ENCODE measurements at regions not wholly inside any gene's neighbourhood (a gene's known extent, or its start where the extent isn't known, plus 50 kb on each side); places are given as distances from the start of the nearest gene placed in this dataset.

- TF ChIP-seq ZNF274 (IDR thresholded peaks at IDR 0.05; ENCODE audit: low read depth, low read length) = no peak
These were observed 124.7 kb downstream of the CD24 start for GRCh38 chr6:106849676-106850332.

DNA sequence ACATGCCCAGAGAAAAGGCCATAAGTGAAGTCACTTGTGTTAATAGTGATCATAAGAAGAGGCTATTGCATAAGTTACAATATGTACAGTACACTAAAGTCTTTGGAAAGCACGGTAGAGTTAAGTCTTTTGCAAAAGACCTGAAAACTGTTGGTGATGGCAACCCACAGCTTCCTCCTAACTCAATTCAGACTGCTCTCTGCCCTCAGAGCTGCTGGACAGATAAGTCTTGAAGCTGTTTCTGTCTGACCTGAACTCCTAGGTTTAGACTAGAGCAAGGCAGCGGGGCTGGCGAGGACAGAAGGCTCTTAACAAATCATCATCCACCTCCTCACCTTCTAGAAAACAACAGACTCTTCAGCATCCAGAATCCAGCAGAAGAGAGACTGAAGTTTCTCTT is 125.4 kb downstream of the CD24 start:
- TF ChIP-seq ZNF274 (IDR thresholded peaks at IDR 0.05; ENCODE audit: low read depth, low read length) = no peak
- H3K4me3 ChIP-seq (ENCODE audit: low read length) = no peak overlapping the region

More at GRCh38 chr6:106849676-106850332, 124.7 kb downstream of the CD24 start:
- H3K4me3 ChIP-seq (ENCODE audit: low read length) = no peak overlapping the region

DNA sequence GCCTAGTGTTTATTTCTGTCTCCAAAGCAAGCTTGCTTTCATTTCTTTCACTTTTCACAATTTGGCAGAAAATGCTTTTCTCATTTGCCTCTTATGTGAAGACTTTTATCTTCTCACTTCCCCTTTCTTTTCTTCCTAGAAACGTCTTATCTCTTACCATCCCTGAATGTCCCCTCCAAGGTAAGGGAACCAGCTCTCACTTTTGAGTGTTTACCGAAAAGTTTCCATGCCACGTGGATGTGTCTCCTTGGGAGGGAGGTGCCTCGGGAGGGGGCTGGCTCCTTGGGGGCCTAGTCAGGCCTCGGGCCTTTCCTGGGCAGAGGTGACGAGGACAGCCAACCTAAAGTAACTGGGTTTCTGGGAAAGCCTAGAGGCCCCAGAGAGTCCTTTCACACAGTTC is 127.4 kb downstream of the CD24 start:
- no peak for TF ChIP-seq ZNF274 (IDR thresholded peaks at IDR 0.05; ENCODE audit: low read depth, low read length)
- no peak overlapping the region for H3K4me3 ChIP-seq (ENCODE audit: low read length)

- TF ChIP-seq ZNF274 (IDR thresholded peaks at IDR 0.05; ENCODE audit: low read depth, low read length) = no peak
- no peak overlapping the region for H3K4me3 ChIP-seq (ENCODE audit: low read length)
These were observed 129.6 kb downstream of the CD24 start for GRCh38 chr6:106844930-106845329.

DNA sequence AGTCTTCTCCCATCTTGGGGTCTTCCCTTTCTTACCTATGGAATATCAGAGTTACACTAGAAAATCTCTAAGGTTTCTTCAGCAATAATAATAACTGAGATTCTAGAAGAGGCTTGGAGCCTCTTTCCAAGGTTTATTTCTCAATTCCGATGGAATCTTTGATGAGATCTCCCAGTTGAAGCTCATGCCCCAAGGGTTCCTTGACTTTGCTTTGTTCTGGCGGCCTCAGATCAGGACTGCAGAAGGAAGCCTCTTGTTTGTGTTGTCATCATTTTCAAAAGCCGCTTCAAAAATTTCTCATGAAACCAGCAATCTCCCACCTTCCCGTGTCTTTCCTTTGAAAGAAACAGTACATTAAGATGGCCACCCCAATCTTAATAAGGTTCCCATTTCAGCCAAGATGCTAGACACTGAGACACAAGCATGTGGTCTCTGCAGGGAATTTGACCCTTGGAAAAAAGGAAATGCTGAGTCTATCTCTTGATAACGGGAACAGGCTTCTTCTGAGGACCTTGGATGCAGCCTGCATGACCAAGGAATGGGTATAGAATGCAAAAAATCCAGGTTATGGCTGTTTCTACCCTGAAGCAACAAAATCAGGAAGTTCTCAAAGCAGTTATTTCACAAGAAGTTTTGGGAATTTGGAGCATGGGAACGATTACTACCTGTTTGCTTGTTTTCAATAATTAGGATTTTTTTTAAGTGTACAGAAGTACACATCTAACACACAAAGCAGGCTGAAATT is 141.6 kb downstream of the CD24 start:
- no peak overlapping the region for H3K4me3 ChIP-seq (ENCODE audit: low read length)
- no peak for TF ChIP-seq ZNF274 (IDR thresholded peaks at IDR 0.05; ENCODE audit: low read depth, low read length)

DNA sequence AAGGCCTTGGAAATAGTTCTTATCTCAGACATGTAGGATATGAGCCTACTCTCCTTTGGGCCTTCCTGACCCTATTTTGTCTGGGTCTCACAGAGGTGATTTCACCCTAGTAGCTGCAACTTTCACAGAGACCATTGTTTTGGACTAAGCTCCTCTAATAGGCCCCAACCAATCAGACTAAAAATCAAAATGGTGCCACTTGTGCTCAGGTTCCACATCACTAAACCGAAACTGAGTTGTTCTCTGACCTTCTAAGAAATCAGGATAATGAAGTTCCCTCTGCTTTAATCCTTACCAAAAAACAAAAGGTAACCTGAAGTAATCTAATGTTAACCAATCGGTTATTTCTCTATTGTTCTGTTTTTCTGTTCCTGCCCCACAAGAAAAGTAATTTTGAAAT is 143.6 kb downstream of the CD24 start:
- H3K4me3 ChIP-seq (ENCODE audit: low read length) = no peak overlapping the region
- no peak for TF ChIP-seq ZNF274 (IDR thresholded peaks at IDR 0.05; ENCODE audit: low read depth, low read length)

DNA sequence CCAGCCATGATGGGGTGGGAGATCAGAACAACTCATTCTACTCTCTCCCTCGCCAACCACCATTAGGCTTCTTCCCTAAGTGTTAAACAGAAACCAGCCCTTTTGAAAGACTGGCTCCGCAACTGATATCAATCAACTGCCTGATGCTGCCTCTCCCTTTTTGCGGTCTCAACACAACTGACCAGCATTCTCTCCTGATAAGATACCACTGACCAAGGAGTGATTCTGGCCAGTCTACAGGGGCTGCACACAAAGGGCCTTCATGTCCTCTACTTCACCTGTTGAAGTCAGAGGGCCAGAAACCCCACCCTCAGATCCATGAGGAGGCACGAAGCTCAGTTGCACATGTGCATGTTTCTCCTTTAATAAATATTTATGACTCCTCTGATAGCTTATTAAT is 145.1 kb downstream of the CD24 start:
- TF ChIP-seq ZNF274 (IDR thresholded peaks at IDR 0.05; ENCODE audit: low read depth, low read length) = no peak
- H3K4me3 ChIP-seq (ENCODE audit: low read length) = no peak overlapping the region

DNA sequence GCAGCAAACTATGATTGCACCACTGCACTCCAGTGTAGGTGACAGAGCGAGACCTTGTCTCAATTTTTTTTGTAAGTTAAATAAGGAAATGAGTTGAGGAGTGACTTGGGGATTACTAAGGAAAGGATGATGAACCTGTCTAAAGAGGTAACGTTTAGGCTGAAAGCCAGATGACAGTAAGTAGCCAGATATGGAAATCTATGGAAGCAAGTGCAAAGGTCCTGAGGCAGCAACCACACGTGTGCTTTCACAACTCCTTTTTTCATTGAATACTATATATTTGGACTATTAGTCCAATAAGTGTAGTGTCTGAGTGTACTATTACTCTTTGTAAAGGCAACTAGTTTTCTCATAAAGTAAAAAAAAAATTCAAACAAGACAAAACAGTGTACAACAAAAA is 147.4 kb downstream of the CD24 start:
- no peak overlapping the region for H3K4me3 ChIP-seq (ENCODE audit: low read length)
- TF ChIP-seq ZNF274 (IDR thresholded peaks at IDR 0.05; ENCODE audit: low read depth, low read length) = no peak

DNA sequence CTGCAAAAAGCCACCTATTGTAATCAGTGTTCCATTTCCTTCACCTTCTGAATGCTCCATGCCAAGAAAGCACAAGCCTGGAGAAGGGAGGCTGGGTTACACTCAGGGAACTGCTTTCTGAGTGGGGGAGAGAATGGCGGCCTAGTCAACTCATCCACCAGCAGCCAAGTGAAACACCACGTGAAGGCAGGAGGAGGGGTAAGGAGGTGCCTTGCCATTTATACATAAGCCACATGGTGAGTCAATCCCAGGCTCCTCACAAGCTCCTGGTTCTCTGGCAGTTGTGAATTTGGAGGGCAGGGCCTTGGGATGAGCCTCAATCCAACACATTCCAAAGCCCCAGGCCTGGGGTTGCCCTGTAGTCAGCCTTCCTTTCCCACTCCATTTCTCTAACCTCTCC is 149.4 kb downstream of the CD24 start:
- no peak overlapping the region for H3K4me3 ChIP-seq (ENCODE audit: low read length)
- TF ChIP-seq ZNF274 (IDR thresholded peaks at IDR 0.05; ENCODE audit: low read depth, low read length) = no peak

DNA sequence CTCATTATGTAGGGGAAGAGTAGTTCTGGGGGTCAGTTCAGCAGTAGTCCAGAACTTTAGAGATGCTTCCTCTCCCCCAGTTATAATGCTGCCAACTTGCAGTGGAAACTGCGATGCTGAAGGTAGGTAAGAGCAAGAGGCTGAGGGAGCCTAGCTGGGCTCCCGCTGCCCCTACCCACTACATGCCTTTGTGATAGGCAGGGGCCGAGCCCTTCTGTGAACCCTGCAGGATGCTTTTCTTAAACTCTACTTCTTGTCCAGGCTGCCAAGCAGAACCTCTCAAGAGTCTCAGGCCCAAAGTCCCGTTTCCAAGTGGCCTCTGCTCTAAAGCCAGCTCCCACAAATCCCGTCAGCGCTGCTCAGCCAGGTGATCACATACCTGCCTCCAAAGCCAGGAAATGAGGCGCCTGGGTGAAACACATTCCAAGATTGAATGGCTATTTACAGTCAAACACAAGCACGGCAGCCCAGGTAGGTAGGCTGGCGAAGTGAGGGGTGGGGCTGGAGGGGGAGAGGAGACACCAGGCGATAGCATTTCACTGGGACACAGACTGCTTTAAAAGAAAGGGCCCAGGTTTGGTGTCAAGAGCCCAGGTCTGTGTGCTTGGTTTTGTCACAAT is 150.7 kb downstream of the CD24 start:
- H3K4me3 ChIP-seq (ENCODE audit: low read length) = no peak overlapping the region
- TF ChIP-seq ZNF274 (IDR thresholded peaks at IDR 0.05; ENCODE audit: low read depth, low read length) = no peak

DNA sequence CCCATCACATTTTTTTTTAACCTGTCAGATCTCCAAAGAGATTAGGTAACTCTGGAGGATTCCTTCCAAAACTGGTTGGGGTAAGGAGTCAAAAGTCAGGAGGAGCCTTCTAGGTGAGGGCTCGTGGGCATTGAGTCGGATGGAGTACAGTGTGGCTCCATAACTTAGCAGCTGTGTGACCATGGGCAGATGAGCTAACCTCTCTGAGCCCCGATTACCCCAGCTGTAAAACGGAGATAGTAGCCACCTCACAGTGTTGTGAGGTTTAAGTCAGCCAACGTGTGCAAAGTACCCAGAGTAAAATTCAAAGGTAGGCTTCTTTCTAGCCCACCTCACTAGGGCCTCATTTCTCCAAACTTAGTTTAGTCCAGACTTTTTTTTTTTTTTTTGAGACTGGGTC is 151.5 kb downstream of the CD24 start:
- no peak for TF ChIP-seq ZNF274 (IDR thresholded peaks at IDR 0.05; ENCODE audit: low read depth, low read length)
- H3K4me3 ChIP-seq (ENCODE audit: low read length) = no peak overlapping the region

- TF ChIP-seq ZNF274 (IDR thresholded peaks at IDR 0.05; ENCODE audit: low read depth, low read length) = no peak
These were observed 154.1 kb downstream of the CD24 start for GRCh38 chr6:106820412-106820852.

GRCh38 chr6:106811088-106811686 is 163.3 kb downstream of the CD24 start:
- TF ChIP-seq ZNF274 (IDR thresholded peaks at IDR 0.05; ENCODE audit: low read depth, low read length) = no peak

More at GRCh38 chr6:106820412-106820852, 154.1 kb downstream of the CD24 start:
- H3K4me3 ChIP-seq (ENCODE audit: low read length) = no peak overlapping the region

DNA sequence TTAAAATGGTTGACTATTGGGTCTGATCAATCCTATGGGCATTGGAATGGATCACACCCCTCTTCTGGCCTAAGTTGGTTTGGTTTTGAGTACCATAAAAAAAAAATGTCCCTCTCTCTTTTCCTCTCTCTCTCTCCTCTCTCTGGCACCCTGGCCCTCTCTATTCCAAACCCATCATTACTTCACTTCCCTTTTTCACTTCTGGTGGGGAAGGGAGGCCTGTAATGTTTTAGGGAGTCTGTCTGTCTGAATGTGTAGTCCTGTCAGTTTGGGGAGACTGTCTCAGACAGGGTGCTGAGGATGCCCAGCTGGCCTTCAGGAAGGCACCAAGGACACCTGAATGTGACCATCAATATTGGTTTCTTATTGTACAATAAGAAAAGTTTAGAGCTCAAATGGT is 165.8 kb downstream of the CD24 start:
- no peak for TF ChIP-seq ZNF274 (IDR thresholded peaks at IDR 0.05; ENCODE audit: low read depth, low read length)
- no peak overlapping the region for H3K4me3 ChIP-seq (ENCODE audit: low read length)

More at GRCh38 chr6:106811088-106811686, 163.3 kb downstream of the CD24 start:
- H3K4me3 ChIP-seq (ENCODE audit: low read length) = no peak overlapping the region

Data from GM08714 (cell line).